ENCODE measurements at regions not wholly inside any gene's neighbourhood (a gene's known extent, or its start where the extent isn't known, plus 50 kb on each side); places are given as distances from the start of the nearest gene placed in this dataset.
"Not testable (repeated sequence)": the region's sequence is repeated elsewhere in the genome, so short reads cannot be mapped to it uniquely, and the experiment has no call there.

- no peaks in the 10 kb centered on the region for H3K9me3 ChIP-seq
- TF ChIP-seq CTCF (IDR thresholded peaks at IDR 0.05) (no peak), POLR2A (IDR thresholded peaks at IDR 0.05) (no peak), POLR2AphosphoS5 (IDR thresholded peaks at IDR 0.05) (no peak)
- DNase-seq (ENCODE audit: low spot score): no peak
- no peaks in the 10 kb centered on the region for H3K4me1 ChIP-seq (replicated peaks)
- intact Hi-C loops (cut with DNase I): no loop called here
- H3K27ac ChIP-seq: no peak overlapping the region
- H3K4me3 ChIP-seq: no peak overlapping the region
- no peaks in the 10 kb centered on the region for H3K27me3 ChIP-seq (replicated peaks; ENCODE audit: insufficient read depth)
- H3K36me3 ChIP-seq: no peaks in the 10 kb centered on the region
- WGBS: 92% methylated on average over 2 of the region's 2 CpGs
Measured at GRCh38 chr5:116872486-116872885, 297.9 kb upstream of the SEMA6A start.

GRCh38 chr5:116867825-116868224 is 293.2 kb upstream of the SEMA6A start:
- intact Hi-C loops (cut with DNase I); H3K4me1 ChIP-seq (replicated peaks); DNase-seq (ENCODE audit: low spot score); H3K9me3 ChIP-seq; H3K27me3 ChIP-seq (replicated peaks; ENCODE audit: insufficient read depth); H3K4me3 ChIP-seq; H3K27ac ChIP-seq; H3K36me3 ChIP-seq: not testable (repeated sequence)
- 88% methylated on average over 6 of the region's 6 CpGs for WGBS

GRCh38 chr5:116865651-116866050 is 291.0 kb upstream of the SEMA6A start:
- H3K27me3 ChIP-seq (replicated peaks; ENCODE audit: insufficient read depth): no peaks in the 10 kb centered on the region
- no peak for TF ChIP-seq POLR2AphosphoS5 (IDR thresholded peaks at IDR 0.05)
- no peak for TF ChIP-seq CTCF (IDR thresholded peaks at IDR 0.05)
- no peak for TF ChIP-seq POLR2A (IDR thresholded peaks at IDR 0.05)
- 38% methylated on average over 2 of the region's 2 CpGs for WGBS

GRCh38 chr5:116864838-116865190 is 290.2 kb upstream of the SEMA6A start:
- H3K4me3 ChIP-seq: no peak overlapping the region
- no peak for DNase-seq (ENCODE audit: low spot score)
- intact Hi-C loops (cut with DNase I): no loop called here
- H3K27me3 ChIP-seq (replicated peaks; ENCODE audit: insufficient read depth): no peaks in the 10 kb centered on the region
- no peak overlapping the region for H3K27ac ChIP-seq
- H3K36me3 ChIP-seq: no peaks in the 10 kb centered on the region
- H3K9me3 ChIP-seq: no peaks in the 10 kb centered on the region
- H3K4me1 ChIP-seq (replicated peaks): no peaks in the 10 kb centered on the region
- no peak for TF ChIP-seq POLR2A (IDR thresholded peaks at IDR 0.05)

More at GRCh38 chr5:116865651-116866050, 291.0 kb upstream of the SEMA6A start:
- Histone ChIP-seq H3K4me1 (replicated peaks) (no peaks in the 10 kb centered on the region), H3K9me3 (no peaks in the 10 kb centered on the region), H3K36me3 (no peaks in the 10 kb centered on the region), H3K4me3 (no peak overlapping the region), H3K27ac (no peak overlapping the region)
- intact Hi-C loops (cut with DNase I): no loop called here
- no peak for DNase-seq (ENCODE audit: low spot score)

- Histone ChIP-seq H3K27me3 (replicated peaks; ENCODE audit: insufficient read depth) (no peaks in the 10 kb centered on the region), H3K4me1 (replicated peaks) (no peaks in the 10 kb centered on the region), H3K4me3 (no peak overlapping the region), H3K36me3 (no peaks in the 10 kb centered on the region), H3K9me3 (no peaks in the 10 kb centered on the region), H3K27ac (no peak overlapping the region)
- TF ChIP-seq POLR2A (IDR thresholded peaks at IDR 0.05) (no peak), POLR2AphosphoS5 (IDR thresholded peaks at IDR 0.05) (no peak), CTCF (IDR thresholded peaks at IDR 0.05) (no peak)
- no peak for DNase-seq (ENCODE audit: low spot score)
- intact Hi-C loops (cut with DNase I): no loop called here
- 40% methylated on average over 9 of the region's 9 CpGs for WGBS
Measured at GRCh38 chr5:116864157-116864837, 289.7 kb upstream of the SEMA6A start.

- Histone ChIP-seq H3K4me1 (replicated peaks) (no peaks in the 10 kb centered on the region), H3K27me3 (replicated peaks; ENCODE audit: insufficient read depth) (no peaks in the 10 kb centered on the region), H3K36me3 (no peaks in the 10 kb centered on the region), H3K9me3 (no peaks in the 10 kb centered on the region), H3K27ac (no peak overlapping the region), H3K4me3 (no peak overlapping the region)
- WGBS: 79% methylated on average over 10 of the region's 10 CpGs
- intact Hi-C loops (cut with DNase I): no loop called here
- no peak for DNase-seq (ENCODE audit: low spot score)
- TF ChIP-seq CTCF (IDR thresholded peaks at IDR 0.05) (no peak), POLR2A (IDR thresholded peaks at IDR 0.05) (no peak), POLR2AphosphoS5 (IDR thresholded peaks at IDR 0.05) (no peak)
Measured at GRCh38 chr5:116862632-116863455, 288.2 kb upstream of the SEMA6A start.
